ENCODE measurements at regions not wholly inside any gene's neighbourhood (a gene's known extent, or its start where the extent isn't known, plus 50 kb on each side); places are given as distances from the start of the nearest gene placed in this dataset.
A peak's percentile ranks its signal among the peaks of the same experiment; 100 is the strongest.

GRCh38 chr1:60228041-60228491, 154.5 kb upstream of the C1orf87 start:
- DNase-seq = no peak

DNA sequence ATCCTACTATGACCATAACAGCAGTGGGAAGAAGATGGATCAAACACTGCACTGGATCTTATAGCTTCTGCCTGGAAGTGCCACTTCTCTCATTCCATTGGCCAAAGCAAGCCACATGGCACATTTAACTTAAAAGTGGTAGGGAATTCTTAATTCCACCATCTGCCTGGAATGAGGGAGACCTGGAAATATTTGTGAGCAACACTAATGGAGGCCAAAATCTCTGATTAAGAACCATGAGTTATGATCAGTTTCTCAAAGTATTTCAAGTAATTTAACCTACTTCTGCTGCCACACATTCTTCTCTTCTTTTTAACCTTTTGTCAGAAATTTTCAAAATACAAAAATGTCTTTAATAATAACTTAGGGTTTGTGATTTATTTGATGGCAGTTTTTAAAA, 154.0 kb upstream of the C1orf87 start:
- no peak for DNase-seq

DNA sequence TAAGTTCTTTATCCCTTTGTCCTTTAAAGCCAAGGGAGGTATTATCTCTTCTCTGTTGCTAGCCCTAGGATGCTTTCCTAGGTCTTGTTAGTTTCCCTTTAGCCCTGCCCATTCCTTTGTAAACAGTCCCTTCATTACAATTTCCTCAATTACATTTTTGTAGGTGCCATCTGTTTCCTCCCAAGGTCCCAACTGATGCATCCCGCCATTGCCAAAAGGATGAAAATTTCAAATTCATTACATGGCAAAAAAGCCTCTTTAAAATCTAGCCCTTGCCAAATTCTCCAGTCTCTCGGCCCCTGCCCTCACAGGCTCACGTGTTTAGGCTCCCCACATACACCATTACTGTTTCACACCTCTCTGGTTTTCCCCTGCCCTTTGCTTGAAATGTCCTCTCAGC, 151.9 kb upstream of the C1orf87 start:
- DNase-seq = no peak

DNA sequence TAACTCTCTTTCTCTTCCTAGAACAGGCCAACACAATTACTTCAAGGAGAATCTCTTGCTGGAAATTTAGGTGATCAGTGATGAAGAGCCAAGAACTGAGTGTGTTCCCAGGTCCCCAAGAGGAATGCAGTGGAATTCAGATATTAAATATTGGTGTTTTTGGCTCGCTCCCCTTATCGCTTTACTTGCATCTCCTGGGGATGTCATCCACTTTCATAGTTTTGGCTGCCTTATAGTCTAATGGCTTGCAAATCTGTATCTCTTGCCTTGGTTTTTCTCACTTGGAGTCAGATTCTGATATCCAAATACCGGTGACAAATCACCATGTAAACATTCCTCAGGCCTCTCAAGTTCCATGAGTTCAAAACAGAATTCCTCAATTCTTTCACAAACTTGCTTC, 151.0 kb upstream of the C1orf87 start:
- DNase-seq = no peak

DNA sequence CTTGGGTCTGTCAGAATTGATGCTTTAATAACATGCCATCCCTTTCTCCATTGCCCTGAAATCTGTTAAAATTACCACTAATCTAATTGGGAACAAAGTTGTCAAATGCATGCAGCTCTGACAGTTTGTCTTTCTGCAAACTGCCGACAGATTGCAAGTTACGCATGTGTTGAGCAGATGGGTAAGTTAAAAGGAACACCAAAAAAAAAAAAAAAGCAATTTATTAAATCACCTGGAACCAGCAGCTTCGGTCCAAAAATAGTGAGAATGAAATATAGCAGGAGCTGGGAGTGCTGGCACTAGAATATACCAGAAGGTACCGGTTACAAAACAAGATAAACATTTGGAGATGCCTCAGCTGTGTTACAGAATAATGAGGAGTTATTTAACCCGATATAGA, 149.6 kb upstream of the C1orf87 start:
- no peak for DNase-seq

- DNase-seq = no peak
Observed at GRCh38 chr1:60222360-60223115, 149.0 kb upstream of the C1orf87 start.

GRCh38 chr1:60213253-60213652, 139.7 kb upstream of the C1orf87 start:
- no peak for DNase-seq

GRCh38 chr1:60196026-60196425, 122.5 kb upstream of the C1orf87 start:
- DNase-seq = no peak

- no peak for DNase-seq
Observed at GRCh38 chr1:60185684-60186083, 112.1 kb upstream of the C1orf87 start.

- DNase-seq = no peak
Observed at GRCh38 chr1:60184521-60184920, 111.0 kb upstream of the C1orf87 start.

GRCh38 chr1:60173729-60174505, 100.3 kb upstream of the C1orf87 start:
- no peak for DNase-seq

DNA sequence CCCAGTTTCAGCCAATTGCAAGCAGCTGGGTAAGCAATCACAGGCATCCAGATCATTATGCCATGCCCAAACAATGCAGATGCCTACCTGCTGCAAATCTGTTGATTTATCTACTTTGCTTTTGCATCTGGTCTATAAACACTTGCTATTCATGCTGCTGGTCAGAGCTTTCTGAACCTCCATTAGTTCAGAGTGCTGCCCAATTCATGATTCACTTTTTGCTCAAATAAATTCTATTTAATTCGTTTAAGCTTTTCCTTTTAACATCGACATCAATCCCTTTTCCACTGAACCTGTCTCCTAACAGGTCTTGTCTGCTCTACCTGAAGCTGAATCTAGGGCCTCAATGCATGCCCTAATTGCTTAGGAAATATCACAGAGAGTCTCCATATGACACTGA, 99.4 kb upstream of the C1orf87 start:
- no peak for DNase-seq

- no peak for DNase-seq
Observed at GRCh38 chr1:60171801-60172200, 98.2 kb upstream of the C1orf87 start.

GRCh38 chr1:60170709-60171108, 97.1 kb upstream of the C1orf87 start:
- no peak for DNase-seq

GRCh38 chr1:60169206-60169605, 95.6 kb upstream of the C1orf87 start:
- no peak for DNase-seq

GRCh38 chr1:60162936-60163335, 89.4 kb upstream of the C1orf87 start:
- DNase-seq = no peak

DNA sequence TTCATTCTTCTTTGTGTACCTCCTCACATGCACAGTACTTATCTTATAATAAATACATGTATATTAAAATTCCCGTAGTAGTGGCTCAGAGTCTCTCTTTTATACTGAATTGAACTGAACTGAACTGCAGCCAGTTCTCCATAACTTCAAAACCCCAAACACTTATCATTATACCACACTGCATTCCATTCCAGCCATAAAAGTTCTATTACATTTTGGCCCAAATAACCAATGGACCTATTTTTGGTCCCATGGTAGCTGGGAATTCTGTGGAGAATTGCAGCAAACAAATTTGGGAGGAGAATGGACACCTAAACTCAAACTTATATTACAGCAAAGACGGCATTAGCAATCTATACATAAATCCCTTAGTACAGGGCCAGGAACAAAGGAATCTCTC, 86.6 kb upstream of the C1orf87 start:
- DNase-seq = no peak

- DNase-seq = no peak
Observed at GRCh38 chr1:60156371-60156770, 82.8 kb upstream of the C1orf87 start.

GRCh38 chr1:60153961-60154360, 80.4 kb upstream of the C1orf87 start:
- peak; percentile 10 for DNase-seq

- DNase-seq = no peak
Observed at GRCh38 chr1:60152891-60153290, 79.3 kb upstream of the C1orf87 start.

GRCh38 chr1:60151311-60151710, 77.7 kb upstream of the C1orf87 start:
- no peak for DNase-seq

DNA sequence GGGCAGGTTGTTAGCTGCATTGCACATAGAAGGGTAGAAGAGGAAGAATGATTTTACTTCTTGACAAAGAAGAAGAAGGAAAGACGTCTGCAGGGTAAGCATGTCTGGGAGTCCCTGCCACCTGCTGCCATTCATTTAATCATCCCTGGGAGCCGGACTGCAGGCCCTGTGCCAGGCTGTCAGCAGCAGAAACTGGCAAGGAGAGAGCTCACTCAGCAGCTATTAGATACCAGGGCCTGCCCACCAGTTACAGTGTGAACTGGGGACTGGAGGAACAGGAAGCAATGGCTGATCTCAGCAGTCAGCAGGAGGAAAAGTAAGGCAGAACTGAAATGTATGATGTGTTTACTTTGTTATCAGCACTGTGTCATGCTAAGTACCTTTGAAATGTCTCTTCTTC, 75.7 kb upstream of the C1orf87 start:
- DNase-seq = peak; percentile 69

GRCh38 chr1:60146884-60147283, 73.3 kb upstream of the C1orf87 start:
- no peak for DNase-seq

DNA sequence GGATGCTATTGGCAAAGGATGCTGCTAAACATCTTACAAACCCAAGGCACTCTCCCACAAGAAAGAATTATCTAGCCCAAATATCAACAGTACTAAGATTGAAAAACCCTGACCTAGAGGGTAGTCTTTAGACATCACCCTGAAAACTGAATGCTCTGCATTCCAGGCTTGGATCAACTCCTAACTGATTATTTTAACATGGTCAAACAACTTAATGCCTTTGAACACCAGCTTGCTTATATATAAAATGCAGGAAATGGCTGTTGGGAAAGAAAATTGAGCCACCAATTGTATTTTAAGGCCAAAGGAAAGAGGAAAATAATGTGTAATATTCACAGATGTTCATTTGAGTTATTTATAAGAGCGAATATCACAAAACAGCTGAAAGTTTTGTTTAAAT, 72.2 kb upstream of the C1orf87 start:
- DNase-seq = no peak

- DNase-seq = no peak
Observed at GRCh38 chr1:60141743-60142142, 68.2 kb upstream of the C1orf87 start.
